GM19397 (cell line): ENCODE measurements at regions not wholly inside any gene's neighbourhood (a gene's known extent, or its start where the extent isn't known, plus 50 kb on each side); places are given as distances from the start of the nearest gene placed in this dataset.
"Not testable (repeated sequence)": the region's sequence is repeated elsewhere in the genome, so short reads cannot be mapped to it uniquely, and the experiment has no call there.

ENCODE experiments used
- ATAC-seq: cut with Tn5 transposase; IDR thresholded peaks from one replicate; pipeline ENCODE4 v1.9.1; 2021; ENCODE audit warnings: mild to moderate bottlenecking, moderate library complexity; ENCODE audit not compliant: unreplicated experiment

GRCh38 chr2:72032481-72033041, 115.1 kb downstream of the CYP26B1 start:
- no peak for ATAC-seq

- ATAC-seq: no peak
Measured at GRCh38 chr2:72031346-72032110, 116.1 kb downstream of the CYP26B1 start.

- no peak for ATAC-seq
Measured at GRCh38 chr2:72028996-72029395, 118.7 kb downstream of the CYP26B1 start.

- ATAC-seq: no peak
Measured at GRCh38 chr2:72028351-72028995, 119.2 kb downstream of the CYP26B1 start.

GRCh38 chr2:72027426-72028161, 120.1 kb downstream of the CYP26B1 start:
- no peak for ATAC-seq

- ATAC-seq: no peak
Measured at GRCh38 chr2:72026819-72027425, 120.7 kb downstream of the CYP26B1 start.

- no peak for ATAC-seq
Measured at GRCh38 chr2:72024451-72025175, 123.0 kb downstream of the CYP26B1 start.

GRCh38 chr2:72023678-72024390, 123.8 kb downstream of the CYP26B1 start:
- ATAC-seq: no peak

- ATAC-seq: not testable (repeated sequence)
Measured at GRCh38 chr2:72021371-72021770, 126.3 kb downstream of the CYP26B1 start.

- ATAC-seq: no peak
Measured at GRCh38 chr2:72015266-72015665, 132.4 kb downstream of the CYP26B1 start.

- no peak for ATAC-seq
Measured at GRCh38 chr2:72014831-72015230, 132.8 kb downstream of the CYP26B1 start.

GRCh38 chr2:72013726-72014125, 133.9 kb downstream of the CYP26B1 start:
- no peak for ATAC-seq

GRCh38 chr2:72012886-72013574, 134.6 kb downstream of the CYP26B1 start:
- ATAC-seq: no peak

GRCh38 chr2:72011791-72012190, 135.9 kb downstream of the CYP26B1 start:
- no peak for ATAC-seq

GRCh38 chr2:72011370-72011689, 136.3 kb downstream of the CYP26B1 start:
- no peak for ATAC-seq

- no peak for ATAC-seq
Measured at GRCh38 chr2:72010647-72011369, 136.9 kb downstream of the CYP26B1 start.

GRCh38 chr2:72008608-72009007, 139.1 kb downstream of the CYP26B1 start:
- no peak for ATAC-seq

GRCh38 chr2:72007402-72007801, 140.3 kb downstream of the CYP26B1 start:
- no peak for ATAC-seq
